ENCODE measurements at regions not wholly inside any gene's neighbourhood (a gene's known extent, or its start where the extent isn't known, plus 50 kb on each side); places are given as distances from the start of the nearest gene placed in this dataset.

- TF ChIP-seq, protein P1, sequence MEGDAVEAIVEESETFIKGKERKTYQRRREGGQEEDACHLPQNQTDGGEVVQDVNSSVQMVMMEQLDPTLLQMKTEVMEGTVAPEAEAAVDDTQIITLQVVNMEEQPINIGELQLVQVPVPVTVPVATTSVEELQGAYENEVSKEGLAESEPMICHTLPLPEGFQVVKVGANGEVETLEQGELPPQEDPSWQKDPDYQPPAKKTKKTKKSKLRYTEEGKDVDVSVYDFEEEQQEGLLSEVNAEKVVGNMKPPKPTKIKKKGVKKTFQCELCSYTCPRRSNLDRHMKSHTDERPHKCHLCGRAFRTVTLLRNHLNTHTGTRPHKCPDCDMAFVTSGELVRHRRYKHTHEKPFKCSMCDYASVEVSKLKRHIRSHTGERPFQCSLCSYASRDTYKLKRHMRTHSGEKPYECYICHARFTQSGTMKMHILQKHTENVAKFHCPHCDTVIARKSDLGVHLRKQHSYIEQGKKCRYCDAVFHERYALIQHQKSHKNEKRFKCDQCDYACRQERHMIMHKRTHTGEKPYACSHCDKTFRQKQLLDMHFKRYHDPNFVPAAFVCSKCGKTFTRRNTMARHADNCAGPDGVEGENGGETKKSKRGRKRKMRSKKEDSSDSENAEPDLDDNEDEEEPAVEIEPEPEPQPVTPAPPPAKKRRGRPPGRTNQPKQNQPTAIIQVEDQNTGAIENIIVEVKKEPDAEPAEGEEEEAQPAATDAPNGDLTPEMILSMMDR (IDR thresholded peaks at IDR 0.05 in 2 of 3, conservative IDR thresholded peaks at IDR 0.05 in 1 of 3; ENCODE audit: borderline replicate concordance in 1 of 3, insufficient read depth in 1 of 3, low read depth in 2 of 3, low read length in 2 of 3), result no peak
- TF ChIP-seq POLR2A (IDR thresholded peaks at IDR 0.05; ENCODE audit: borderline replicate concordance, extremely low read depth, insufficient read depth, insufficient read length), result no peak
- TF ChIP-seq EZH2phosphoT487 (IDR thresholded peaks at IDR 0.05; ENCODE audit: borderline replicate concordance), result no peak
- TF ChIP-seq ZNF274 (IDR thresholded peaks at IDR 0.05; ENCODE audit: low read depth, low read length), result no peak
- no peak for TF ChIP-seq SRF (IDR thresholded peaks at IDR 0.05; ENCODE audit: low read depth)
- no peak for TF ChIP-seq POLR2AphosphoS5 (IDR thresholded peaks at IDR 0.05; ENCODE audit: low read depth, low read length)
- no peak for TF ChIP-seq RAD21 (IDR thresholded peaks at IDR 0.05; ENCODE audit: low read depth)
- no peak for TF ChIP-seq SIN3A (IDR thresholded peaks at IDR 0.05; ENCODE audit: low read depth)
- TF ChIP-seq EZH2 (IDR thresholded peaks at IDR 0.05), result no peak
- no peak for TF ChIP-seq YY1 (IDR thresholded peaks at IDR 0.05; ENCODE audit: extremely low read depth, insufficient replicate concordance, low read depth, low read length)
- TF ChIP-seq, protein P2, sequence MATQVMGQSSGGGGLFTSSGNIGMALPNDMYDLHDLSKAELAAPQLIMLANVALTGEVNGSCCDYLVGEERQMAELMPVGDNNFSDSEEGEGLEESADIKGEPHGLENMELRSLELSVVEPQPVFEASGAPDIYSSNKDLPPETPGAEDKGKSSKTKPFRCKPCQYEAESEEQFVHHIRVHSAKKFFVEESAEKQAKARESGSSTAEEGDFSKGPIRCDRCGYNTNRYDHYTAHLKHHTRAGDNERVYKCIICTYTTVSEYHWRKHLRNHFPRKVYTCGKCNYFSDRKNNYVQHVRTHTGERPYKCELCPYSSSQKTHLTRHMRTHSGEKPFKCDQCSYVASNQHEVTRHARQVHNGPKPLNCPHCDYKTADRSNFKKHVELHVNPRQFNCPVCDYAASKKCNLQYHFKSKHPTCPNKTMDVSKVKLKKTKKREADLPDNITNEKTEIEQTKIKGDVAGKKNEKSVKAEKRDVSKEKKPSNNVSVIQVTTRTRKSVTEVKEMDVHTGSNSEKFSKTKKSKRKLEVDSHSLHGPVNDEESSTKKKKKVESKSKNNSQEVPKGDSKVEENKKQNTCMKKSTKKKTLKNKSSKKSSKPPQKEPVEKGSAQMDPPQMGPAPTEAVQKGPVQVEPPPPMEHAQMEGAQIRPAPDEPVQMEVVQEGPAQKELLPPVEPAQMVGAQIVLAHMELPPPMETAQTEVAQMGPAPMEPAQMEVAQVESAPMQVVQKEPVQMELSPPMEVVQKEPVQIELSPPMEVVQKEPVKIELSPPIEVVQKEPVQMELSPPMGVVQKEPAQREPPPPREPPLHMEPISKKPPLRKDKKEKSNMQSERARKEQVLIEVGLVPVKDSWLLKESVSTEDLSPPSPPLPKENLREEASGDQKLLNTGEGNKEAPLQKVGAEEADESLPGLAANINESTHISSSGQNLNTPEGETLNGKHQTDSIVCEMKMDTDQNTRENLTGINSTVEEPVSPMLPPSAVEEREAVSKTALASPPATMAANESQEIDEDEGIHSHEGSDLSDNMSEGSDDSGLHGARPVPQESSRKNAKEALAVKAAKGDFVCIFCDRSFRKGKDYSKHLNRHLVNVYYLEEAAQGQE (IDR thresholded peaks at IDR 0.05; ENCODE audit: low read depth), result no peak
- no peak for TF ChIP-seq ZFX (IDR thresholded peaks at IDR 0.05)
- TF ChIP-seq EGR1 (IDR thresholded peaks at IDR 0.05; ENCODE audit: low read depth), result no peak
- TF ChIP-seq CEBPB (IDR thresholded peaks at IDR 0.05; ENCODE audit: low read depth), result no peak
These were observed 301.4 kb downstream of the OTOL1 start for GRCh38 chr3:161798016-161798415.

Data from HCT116 (cell line).